ELR (cell line): ENCODE measurements at regions not wholly inside any gene's neighbourhood (a gene's known extent, or its start where the extent isn't known, plus 50 kb on each side); places are given as distances from the start of the nearest gene placed in this dataset.
"Not testable (repeated sequence)": the region's sequence is repeated elsewhere in the genome, so short reads cannot be mapped to it uniquely, and the experiment has no call there.

Experiments used
- DNase-seq: peaks from one replicate; pipeline ENCODE4 v3.0.0-alpha.2; 2015; ENCODE audit warnings: low read depth

- no peak for DNase-seq
Measured at GRCh38 chr6:68237205-68237604, 397.9 kb upstream of the ADGRB3 start.

DNA sequence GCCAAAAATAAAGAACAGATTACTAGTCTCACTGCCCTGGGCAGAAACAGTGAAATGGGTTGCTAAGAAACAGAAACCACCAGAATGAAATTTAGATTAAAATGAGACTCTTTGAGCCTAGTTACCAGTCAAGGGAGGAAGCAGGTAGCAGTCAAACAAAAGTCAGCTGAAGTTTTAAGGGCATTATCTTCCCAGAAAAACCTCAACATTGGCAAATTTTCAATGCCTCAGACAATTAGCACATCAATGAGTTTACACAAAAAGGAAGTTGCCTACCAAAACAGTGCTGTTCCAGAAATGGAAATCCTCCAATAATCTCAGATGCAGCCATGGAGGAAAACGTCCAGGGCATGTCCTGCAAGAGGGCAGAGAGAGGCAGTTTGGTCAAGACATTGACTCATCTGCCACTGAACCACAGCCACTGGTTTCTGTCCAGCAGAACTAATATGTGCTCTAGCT lies 399.7 kb upstream of the ADGRB3 start:
- DNase-seq = no peak

- peak; percentile 37 for DNase-seq
Measured at GRCh38 chr6:68233623-68234022, 401.5 kb upstream of the ADGRB3 start.

GRCh38 chr6:68229566-68229965 lies 405.5 kb upstream of the ADGRB3 start:
- no peak for DNase-seq

GRCh38 chr6:68226460-68226859 lies 408.6 kb upstream of the ADGRB3 start:
- no peak for DNase-seq

DNA sequence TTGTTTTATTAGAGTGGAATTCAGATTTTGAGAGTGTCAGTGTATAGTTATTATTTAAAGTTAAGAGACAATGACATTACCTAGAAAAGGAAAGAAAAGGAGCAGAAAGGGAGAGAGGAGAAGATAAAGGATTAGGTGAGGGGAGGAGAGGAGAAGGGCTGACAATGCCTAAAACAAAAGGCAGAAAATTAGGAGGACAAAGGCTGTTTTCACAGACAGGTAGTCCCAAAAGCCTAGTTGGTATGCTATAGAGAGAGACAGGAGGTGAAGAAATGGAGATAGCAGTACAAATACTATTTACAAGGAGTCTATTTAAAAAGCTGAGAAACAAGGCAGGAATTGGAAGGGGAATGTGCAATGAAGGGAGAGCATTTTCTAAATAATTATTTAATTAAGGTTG lies 409.4 kb upstream of the ADGRB3 start:
- no peak for DNase-seq

DNA sequence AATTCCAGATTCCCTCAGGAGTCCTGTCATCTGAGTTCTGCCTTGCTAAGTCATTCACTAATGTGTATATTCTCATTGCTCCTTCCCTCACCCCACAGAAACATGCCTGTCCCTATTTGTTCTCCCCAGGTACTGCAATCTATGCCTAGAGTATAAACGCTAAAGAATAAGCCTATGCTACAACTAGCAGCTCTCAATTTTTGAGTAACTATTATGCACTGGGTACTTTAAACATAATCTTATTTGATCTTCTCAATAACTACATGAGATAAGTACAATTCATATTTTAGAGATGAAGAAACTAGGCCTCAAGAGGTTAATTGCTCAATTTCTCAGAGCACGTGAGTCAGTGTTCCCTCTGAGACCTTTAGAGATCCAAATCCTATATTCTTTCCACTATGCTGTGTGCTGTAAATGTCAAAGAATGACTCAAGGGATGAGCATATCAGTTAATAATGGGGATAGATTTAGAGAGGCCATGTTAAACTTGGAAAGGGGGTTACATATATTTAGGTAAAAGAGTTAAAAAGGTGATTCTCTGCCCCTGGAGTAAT lies 423.8 kb upstream of the ADGRB3 start:
- peak; percentile 2 for DNase-seq

- DNase-seq = not testable (repeated sequence)
Measured at GRCh38 chr6:68207612-68208011, 427.5 kb upstream of the ADGRB3 start.

DNA sequence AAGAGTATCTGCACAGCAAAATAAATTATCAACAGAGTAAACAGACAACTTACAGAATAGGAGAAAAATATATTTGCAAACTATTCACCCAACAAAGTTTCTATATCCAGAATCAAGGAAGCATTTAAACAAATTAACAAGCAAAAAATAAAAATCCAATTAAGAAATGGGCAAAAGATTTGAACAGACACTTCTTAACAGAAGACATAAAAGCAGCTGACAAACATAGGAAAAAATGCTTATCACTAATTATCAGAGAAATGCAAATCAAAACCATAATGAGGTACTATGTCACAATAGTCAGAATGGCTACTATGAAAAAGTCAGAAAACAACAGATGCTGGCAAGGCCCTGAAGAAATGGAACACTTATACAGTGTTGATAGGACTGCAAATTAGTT lies 434.2 kb upstream of the ADGRB3 start:
- DNase-seq = no peak

GRCh38 chr6:68197356-68197755 lies 437.7 kb upstream of the ADGRB3 start:
- no peak for DNase-seq

GRCh38 chr6:68196645-68197044 lies 438.4 kb upstream of the ADGRB3 start:
- DNase-seq = peak; percentile 19

- DNase-seq = not testable (repeated sequence)
Measured at GRCh38 chr6:68195753-68196152, 439.3 kb upstream of the ADGRB3 start.

GRCh38 chr6:68194846-68195478 lies 440.1 kb upstream of the ADGRB3 start:
- DNase-seq = no peak

DNA sequence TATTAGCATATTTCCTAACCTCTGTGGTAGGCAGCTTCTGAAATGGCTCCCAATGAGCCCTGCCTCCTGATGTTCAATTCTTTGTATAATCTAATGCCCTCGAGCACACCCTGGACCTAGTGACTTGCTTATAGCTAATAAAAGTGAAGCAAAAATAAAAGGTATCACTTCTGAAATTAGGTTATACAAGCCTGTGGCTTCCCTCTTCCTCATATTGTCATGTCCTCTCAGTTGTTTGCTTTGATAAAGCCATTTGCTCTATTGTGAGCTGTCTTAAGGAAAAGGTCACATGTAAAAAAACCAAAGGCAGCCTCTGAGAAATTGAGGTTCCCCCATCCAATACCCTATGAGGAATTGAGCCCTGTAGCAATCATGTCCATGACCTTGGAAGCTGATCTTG lies 442.1 kb upstream of the ADGRB3 start:
- DNase-seq = no peak

DNA sequence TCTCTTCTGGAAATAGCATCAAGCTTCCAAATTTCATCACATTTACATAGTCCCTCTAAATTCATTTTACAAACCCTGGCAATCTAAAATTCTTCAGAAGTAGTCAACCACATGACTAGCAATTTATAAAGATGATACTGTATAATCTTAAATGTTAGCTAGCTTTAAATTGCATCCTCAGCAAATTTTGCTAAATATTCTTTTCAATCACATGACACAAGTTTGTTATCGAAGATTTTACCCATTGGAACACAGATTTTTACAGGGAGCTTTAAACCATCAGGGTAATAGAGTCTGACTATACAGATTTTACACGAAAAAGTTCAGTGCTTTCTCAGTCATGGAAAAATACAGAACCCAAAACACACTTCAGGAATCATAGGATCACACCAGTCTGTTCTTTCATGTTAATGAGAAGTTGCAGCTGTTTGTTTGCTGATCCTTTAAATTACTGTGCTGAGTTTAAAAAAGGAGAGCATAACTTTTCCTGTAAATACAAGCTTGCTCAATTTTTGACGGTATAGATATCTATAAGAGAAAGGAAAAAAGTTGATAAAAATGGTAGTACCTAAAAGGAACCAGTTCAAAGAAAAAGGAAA lies 445.8 kb upstream of the ADGRB3 start:
- DNase-seq = no peak

DNA sequence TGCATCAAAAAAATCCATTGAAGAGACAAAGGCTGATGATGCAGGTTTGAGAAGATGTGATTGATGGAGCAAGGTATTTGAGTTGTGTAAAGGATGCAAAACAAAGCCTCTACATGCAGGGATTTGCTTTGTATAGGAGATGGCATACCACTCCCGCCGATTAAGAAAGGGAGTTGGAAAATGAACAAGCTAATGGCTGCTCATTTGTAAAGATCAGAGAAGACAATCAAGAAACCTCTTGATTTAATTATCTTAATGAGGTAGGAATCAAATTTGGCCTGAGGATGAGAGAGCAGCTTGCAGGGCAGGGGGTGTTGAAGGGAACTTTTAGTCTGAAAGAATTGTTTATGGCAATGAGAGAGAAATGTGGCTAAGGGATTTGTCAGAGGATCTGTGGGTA lies 448.2 kb upstream of the ADGRB3 start:
- DNase-seq = no peak

DNA sequence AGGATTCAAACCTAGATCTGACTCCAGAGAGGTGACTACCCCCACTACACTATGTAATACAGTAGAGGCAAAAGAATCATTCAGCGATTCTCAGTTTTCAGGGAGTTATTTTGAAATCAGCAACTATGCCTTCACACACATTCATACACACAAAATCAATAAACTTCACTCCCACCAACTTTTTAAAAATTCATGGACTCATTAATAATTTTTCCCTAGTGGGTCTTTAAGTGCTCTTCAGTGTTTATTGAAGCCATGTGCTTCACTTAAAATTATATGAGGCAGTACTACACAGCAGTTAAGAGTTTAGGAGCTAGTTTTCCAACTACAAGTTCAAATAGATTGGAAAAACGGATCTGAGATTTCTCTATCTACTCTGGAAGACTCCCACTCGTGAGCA lies 452.7 kb upstream of the ADGRB3 start:
- no peak for DNase-seq

DNA sequence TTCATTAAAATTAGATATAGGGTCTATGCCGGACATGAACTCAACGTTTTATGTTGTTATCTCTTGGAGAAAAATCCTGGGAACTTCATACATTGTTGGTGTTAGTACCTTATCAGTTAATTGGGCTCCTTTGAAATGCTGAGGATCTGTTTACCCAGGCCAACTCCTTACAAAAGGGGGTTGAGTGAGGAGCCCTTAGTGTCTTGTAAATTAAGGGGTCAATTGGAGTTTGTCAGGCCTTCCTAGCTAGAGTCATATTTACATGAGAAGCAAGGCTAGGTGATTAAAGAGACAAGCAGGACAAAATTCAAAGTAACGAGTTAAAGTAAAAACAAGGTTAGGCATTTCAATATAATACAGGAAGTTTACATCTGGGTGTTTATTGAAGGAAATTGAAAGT lies 454.1 kb upstream of the ADGRB3 start:
- DNase-seq = not testable (repeated sequence)

GRCh38 chr6:68173616-68174015 lies 461.5 kb upstream of the ADGRB3 start:
- no peak for DNase-seq

GRCh38 chr6:68169922-68170321 lies 465.2 kb upstream of the ADGRB3 start:
- DNase-seq = no peak

DNA sequence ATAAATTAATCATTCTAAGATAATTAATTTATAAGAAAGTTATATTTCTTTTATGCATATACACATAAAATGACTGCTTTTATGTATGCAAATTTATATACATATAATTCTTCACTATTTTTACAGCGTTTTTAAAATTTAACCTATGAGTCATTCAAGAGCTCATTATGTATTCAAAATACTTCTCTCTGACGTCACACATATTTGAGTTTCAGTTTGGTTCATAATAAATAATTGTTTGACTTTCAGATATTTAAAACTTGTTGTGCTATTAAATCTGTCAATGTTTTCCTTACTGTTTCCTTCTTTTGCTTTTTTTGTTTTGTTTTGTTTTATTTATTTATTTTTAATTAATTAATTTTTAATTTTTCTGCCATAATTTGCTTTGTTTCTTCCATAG lies 467.5 kb upstream of the ADGRB3 start:
- DNase-seq = no peak

DNA sequence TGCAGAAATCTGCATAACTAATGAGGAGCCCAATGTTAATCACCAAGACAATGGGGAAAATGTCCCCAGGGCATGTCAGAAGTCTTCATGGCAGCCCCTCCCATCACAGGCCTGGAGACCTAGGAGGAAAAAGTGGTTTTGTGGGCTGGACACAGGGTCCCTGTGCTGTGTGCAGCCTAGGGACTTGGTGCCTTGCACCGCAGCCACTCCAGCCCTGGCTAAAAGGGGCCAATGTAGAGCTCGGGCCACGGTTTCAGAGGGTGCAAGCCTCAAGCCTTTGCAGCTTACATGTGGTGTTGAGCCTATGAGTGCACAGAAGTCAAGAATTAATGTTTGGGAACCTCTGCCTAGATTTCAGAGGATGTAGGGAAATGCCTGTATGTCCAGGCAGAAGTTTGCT lies 474.3 kb upstream of the ADGRB3 start:
- DNase-seq = not testable (repeated sequence)

DNA sequence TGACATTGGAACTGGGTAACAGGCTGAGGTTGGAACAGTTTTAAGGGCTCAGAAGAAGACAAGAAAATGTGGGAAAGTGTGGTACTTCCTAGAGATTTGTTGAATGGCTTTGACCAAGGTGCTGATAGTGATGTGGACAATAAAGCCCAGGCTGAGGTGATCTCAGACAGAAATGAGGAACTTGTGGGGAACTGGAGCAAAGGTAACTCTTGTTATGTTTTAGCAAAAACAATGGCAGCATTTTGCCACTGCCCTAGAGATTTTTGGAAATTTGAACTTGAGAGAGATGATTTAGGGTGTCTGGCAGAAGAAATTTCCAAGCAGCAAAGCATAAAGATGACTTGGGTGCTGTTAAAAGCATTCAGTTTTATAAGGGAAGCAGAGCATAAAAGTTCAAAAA lies 474.7 kb upstream of the ADGRB3 start:
- DNase-seq = no peak

DNA sequence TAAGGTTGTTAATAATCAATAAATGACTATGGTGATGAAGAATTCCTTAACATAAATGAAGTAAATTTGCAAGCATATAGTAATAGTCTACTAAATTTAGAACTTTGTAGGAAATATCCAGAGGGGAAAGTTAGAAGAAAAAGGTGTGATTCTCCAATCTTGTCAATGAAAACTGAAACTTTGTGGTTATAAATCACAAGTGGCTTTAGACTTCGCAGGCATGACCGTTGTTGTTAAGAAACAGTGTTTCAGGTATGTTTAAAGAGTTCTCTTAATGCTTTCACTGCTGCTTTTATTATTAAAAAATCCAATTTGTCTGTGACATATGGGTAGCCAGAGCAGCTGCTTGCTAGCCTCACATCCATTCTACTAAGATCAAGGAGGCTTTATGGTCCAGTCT lies 475.6 kb upstream of the ADGRB3 start:
- DNase-seq = no peak
